Suprapubic skin (tissue), 4 donors: ENCODE measurements at regions not wholly inside any gene's neighbourhood (a gene's known extent, or its start where the extent isn't known, plus 50 kb on each side); places are given as distances from the start of the nearest gene placed in this dataset.
"Not testable (repeated sequence)": the region's sequence is repeated elsewhere in the genome, so short reads cannot be mapped to it uniquely, and the experiment has no call there.

Source experiments
- DNase-seq, 2 donors: peaks; one replicate each; pipeline ENCODE4 v3.0.0-alpha.2; 2019; ENCODE audit warnings: low spot score in 2 of 2
- H3K27ac ChIP-seq: fragments of 200-600 bp; sonication (generic); one replicate; pipeline ENCODE4 v1.5.1; 2019
- H3K27me3 ChIP-seq: fragments of 200-600 bp; sonication (generic); one replicate; pipeline ENCODE4 v1.5.1; 2019
- H3K36me3 ChIP-seq: fragments of 200-600 bp; sonication (generic); one replicate; pipeline ENCODE4 v1.5.1; 2019
- H3K4me1 ChIP-seq: fragments of 200-600 bp; sonication (generic); one replicate; pipeline ENCODE4 v1.5.1; 2019
- H3K4me3 ChIP-seq: fragments of 200-600 bp; sonication (generic); one replicate; pipeline ENCODE4 v1.5.1; 2019; ENCODE audit warnings: mild to moderate bottlenecking
- H3K9me3 ChIP-seq: fragments of 200-600 bp; sonication (generic); one replicate; pipeline ENCODE4 v1.5.1; 2019
- EP300 ChIP-seq: sonication (generic); formaldehyde crosslinking; IDR thresholded peaks from one replicate; pipeline ENCODE4 v1.6.1; 2017; ENCODE audit warnings: antibody characterized with exemption
- POLR2A ChIP-seq, 2 donors: fragments of 450-650 bp; IDR thresholded peaks; one replicate each; pipeline ENCODE4 v1.6.1; 2017; ENCODE audit warnings: antibody characterized with exemption in 2 of 2, mild to moderate bottlenecking in 2 of 2, moderate library complexity in 2 of 2
- POLR2AphosphoS5 ChIP-seq, 3 donors: sonication (generic); formaldehyde crosslinking; IDR thresholded peaks; one replicate each; pipeline ENCODE4 v1.6.1; 2017; ENCODE audit warnings: antibody characterized with exemption in 3 of 3
- WGBS: methylation state at CpG from one replicate; pipeline ENCODE4 v1.1.5; 2018; 5-methylcytosine and 5-hydroxymethylcytosine counted together
- TF ChIP-seq, protein P1 (sequence below), 2 donors: fragments of 200-600 bp in 1 of 2; fragments of 450-650 bp in 1 of 2; sonication (generic) in 1 of 2; IDR thresholded peaks; one replicate each; pipeline ENCODE4 v1.5.1; 2016 to 2019; ENCODE audit warnings: antibody characterized with exemption in 2 of 2, mild to moderate bottlenecking in 1 of 2, moderate library complexity in 1 of 2

DNA sequence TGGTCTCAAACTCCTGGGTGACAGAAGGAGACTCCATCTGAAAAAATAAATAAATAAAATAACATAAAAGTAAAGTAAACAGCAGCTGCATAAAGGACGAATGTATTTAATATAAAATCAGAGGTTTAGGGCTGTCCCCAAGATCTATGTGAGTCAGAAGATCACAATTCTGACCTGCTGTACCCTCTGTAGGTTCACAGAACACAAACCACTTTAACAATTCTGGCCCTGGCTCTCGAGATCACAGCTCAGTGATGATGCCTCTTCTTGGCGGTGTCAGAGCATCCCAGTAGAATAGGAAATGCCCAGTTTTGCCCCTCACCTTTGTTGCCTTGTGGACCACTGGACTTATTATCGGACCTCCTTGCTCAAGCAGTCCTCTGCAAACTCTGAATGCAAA, 380.9 kb downstream of the TLE1 start:
- H3K27ac ChIP-seq, result no peak overlapping the region
- no peaks in the 10 kb centered on the region for H3K4me1 ChIP-seq
- H3K9me3 ChIP-seq, result no peaks in the 10 kb centered on the region
- 88% methylated on average over 4 of the region's 4 CpGs for WGBS
- H3K4me3 ChIP-seq, result no peak overlapping the region
- no peaks in the 10 kb centered on the region for H3K27me3 ChIP-seq
- TF ChIP-seq, protein P1, sequence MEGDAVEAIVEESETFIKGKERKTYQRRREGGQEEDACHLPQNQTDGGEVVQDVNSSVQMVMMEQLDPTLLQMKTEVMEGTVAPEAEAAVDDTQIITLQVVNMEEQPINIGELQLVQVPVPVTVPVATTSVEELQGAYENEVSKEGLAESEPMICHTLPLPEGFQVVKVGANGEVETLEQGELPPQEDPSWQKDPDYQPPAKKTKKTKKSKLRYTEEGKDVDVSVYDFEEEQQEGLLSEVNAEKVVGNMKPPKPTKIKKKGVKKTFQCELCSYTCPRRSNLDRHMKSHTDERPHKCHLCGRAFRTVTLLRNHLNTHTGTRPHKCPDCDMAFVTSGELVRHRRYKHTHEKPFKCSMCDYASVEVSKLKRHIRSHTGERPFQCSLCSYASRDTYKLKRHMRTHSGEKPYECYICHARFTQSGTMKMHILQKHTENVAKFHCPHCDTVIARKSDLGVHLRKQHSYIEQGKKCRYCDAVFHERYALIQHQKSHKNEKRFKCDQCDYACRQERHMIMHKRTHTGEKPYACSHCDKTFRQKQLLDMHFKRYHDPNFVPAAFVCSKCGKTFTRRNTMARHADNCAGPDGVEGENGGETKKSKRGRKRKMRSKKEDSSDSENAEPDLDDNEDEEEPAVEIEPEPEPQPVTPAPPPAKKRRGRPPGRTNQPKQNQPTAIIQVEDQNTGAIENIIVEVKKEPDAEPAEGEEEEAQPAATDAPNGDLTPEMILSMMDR (IDR thresholded peaks at IDR 0.05), result no peak
- no peak for TF ChIP-seq POLR2A (IDR thresholded peaks at IDR 0.05)
- no peak for TF ChIP-seq POLR2AphosphoS5 (IDR thresholded peaks at IDR 0.05)
- TF ChIP-seq EP300, result no peak
- H3K36me3 ChIP-seq, result no peaks in the 10 kb centered on the region
- DNase-seq, result no peak

DNA sequence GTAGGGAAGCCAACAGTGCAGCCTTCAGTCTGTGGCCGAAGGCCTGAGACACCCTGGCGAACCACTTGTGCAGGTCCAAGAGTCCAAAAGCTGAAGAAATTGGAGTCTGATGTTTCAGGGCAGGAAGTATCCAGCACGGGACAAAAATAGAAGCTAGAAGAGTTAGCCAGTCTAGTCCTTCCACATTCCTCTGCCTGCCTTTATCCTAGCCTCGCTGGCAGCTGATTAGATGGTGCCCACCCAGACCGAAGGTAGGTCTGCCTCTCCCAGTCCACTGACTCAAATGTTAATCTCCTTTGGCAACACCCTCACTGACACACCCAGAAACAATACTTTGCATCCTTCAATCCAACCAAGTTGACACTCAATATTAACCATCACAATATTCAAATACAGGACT, 381.6 kb downstream of the TLE1 start:
- not testable (repeated sequence) for H3K4me1 ChIP-seq, H3K4me3 ChIP-seq, DNase-seq, H3K27me3 ChIP-seq, H3K36me3 ChIP-seq, H3K27ac ChIP-seq, H3K9me3 ChIP-seq
- 59% methylated on average over 5 of the region's 5 CpGs for WGBS

DNA sequence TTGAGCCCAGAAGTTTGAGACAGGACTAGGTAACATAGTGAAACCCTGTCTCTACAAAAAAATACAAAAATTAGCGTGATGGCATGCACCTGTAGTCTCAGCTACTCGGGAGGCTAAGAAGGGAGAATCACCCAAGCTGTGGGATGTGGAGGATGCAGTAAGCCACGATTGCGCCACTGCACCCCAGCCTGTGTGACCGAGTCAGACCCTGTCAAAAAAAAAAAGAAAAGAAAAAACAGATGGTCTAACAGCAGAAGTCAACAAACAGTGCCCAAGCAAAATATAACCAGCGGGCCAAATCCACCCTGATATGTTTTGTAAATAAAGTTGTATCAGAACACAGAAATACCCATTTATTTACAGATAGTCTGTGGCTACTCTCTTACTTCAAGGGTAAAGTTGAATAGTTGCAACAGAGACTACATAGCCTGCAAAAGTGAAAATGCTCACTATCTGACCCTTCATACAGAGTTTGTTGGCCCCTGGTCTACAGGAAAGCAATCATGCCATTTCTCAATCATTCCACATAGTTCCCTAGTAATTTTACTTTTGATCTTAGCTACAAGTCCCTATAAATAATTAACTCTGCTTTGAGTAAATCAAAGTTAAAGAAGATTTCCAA, 383.7 kb downstream of the TLE1 start:
- TF ChIP-seq POLR2A (IDR thresholded peaks at IDR 0.05), result no peak
- TF ChIP-seq, protein P1 (IDR thresholded peaks at IDR 0.05), result no peak
- TF ChIP-seq EP300, result no peak
- no peak for TF ChIP-seq POLR2AphosphoS5 (IDR thresholded peaks at IDR 0.05)
- Histone ChIP-seq H3K27ac (no peak overlapping the region), H3K4me3 (no peak overlapping the region), H3K36me3 (no peaks in the 10 kb centered on the region), H3K27me3 (no peaks in the 10 kb centered on the region), H3K4me1 (no peaks in the 10 kb centered on the region), H3K9me3 (no peaks in the 10 kb centered on the region)
- WGBS, result 90% methylated on average over 6 of the region's 6 CpGs
- no peak for DNase-seq

DNA sequence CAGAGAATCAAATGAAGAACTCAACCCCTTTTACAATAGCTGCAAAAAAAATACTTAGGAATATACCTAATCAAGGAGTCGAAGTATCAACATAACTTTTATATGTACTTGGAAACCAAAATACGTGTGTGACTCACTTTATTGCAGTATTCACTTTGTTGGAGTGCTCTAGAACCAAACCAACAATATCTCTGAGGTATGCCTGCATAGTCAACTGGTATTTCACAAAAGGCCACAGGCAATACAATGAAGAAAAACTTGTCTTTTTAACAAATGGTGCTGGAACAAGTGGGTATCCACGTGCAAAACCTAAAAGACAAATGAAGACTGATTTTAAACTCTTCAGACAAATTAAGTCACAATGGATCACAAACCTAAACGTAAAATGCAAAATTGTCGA, 385.7 kb downstream of the TLE1 start:
- no peak overlapping the region for H3K4me3 ChIP-seq
- WGBS, result 62% methylated on average over 5 of the region's 5 CpGs
- no peaks in the 10 kb centered on the region for H3K27me3 ChIP-seq
- H3K36me3 ChIP-seq, result no peaks in the 10 kb centered on the region
- TF ChIP-seq, protein P1 (IDR thresholded peaks at IDR 0.05), result no peak
- no peak for TF ChIP-seq EP300
- no peak for TF ChIP-seq POLR2AphosphoS5 (IDR thresholded peaks at IDR 0.05)
- no peak for TF ChIP-seq POLR2A (IDR thresholded peaks at IDR 0.05)
- H3K4me1 ChIP-seq, result no peaks in the 10 kb centered on the region
- no peaks in the 10 kb centered on the region for H3K9me3 ChIP-seq
- DNase-seq, result no peak
- no peak overlapping the region for H3K27ac ChIP-seq

DNA sequence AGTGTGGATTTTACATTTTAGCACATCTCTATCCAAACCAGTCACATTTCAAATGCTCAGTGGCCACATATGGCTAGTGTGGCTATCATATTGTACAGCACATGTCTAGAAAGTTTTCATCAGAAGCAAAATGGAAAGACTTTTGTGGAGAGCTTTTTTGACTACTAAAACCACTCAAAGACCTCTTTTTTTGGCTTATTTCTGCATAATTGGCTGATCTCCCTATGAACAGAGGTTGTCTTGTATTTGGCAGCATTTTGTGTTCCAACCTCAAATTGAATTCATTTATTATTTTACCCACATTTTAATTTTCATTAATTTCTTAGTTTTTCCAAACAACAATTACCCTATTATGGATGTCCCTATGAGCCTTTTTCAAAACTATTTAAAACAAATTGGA, 395.7 kb downstream of the TLE1 start:
- Histone ChIP-seq H3K4me1 (no peaks in the 10 kb centered on the region), H3K9me3 (no peaks in the 10 kb centered on the region), H3K36me3 (no peaks in the 10 kb centered on the region), H3K4me3 (no peak overlapping the region), H3K27me3 (no peaks in the 10 kb centered on the region), H3K27ac (no peak overlapping the region)
- no peak for DNase-seq
- TF ChIP-seq, protein P1 (IDR thresholded peaks at IDR 0.05), result no peak
- TF ChIP-seq POLR2AphosphoS5 (IDR thresholded peaks at IDR 0.05) (no peak), EP300 (no peak), POLR2A (IDR thresholded peaks at IDR 0.05) (no peak)
